ENCODE measurements at regions not wholly inside any gene's neighbourhood (a gene's known extent, or its start where the extent isn't known, plus 50 kb on each side); places are given as distances from the start of the nearest gene placed in this dataset.

DNA sequence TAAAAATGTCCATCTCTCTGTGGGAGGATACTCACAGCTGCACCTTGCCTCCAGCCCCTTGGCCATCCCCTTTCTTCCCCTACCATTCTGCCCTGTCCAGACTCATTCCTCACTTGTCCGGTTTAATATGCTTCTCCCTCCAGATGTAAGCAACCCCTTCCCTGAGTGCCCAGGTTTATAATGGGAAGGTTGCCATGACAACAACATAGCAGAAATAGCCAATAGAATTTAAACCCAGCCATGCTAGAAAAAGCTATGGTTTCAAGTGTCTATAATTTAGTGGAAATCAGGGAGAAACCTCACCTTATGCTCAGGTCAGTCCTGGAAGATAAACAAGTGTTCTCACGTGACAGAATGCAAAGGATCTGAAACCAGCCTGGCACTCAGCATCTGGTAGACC lies 196.0 kb upstream of the FZD8 start:
- Histone ChIP-seq H3K9me2 (ENCODE audit: insufficient read depth) (no peaks in the 10 kb centered on the region), H3K79me2 (ENCODE audit: low read depth) (no peaks in the 10 kb centered on the region), H3K27me3 (ENCODE audit: insufficient read depth, low read depth) (no peaks in the 10 kb centered on the region; the same call in 1 of the 2 replicates), H3K4me2 (no peak overlapping the region), H3K27ac (no peak overlapping the region), H2AFZ (no peak overlapping the region), H3F3A (ENCODE audit: insufficient read depth, low read depth) (no peaks in the 10 kb centered on the region), H4K20me1 (ENCODE audit: insufficient read depth) (no peaks in the 10 kb centered on the region), H3K36me3 (ENCODE audit: low read depth) (no peaks in the 10 kb centered on the region), H3K4me3 (no peak overlapping the region), H3K9me3 (ENCODE audit: insufficient read depth, low read depth) (no peaks in the 10 kb centered on the region), H3K4me1 (replicated peaks; ENCODE audit: insufficient read depth) (no peaks in the 10 kb centered on the region)
- no peak for TF ChIP-seq EZH2 (IDR thresholded peaks at IDR 0.05; ENCODE audit: low read depth)
- TF ChIP-seq, protein P1, sequence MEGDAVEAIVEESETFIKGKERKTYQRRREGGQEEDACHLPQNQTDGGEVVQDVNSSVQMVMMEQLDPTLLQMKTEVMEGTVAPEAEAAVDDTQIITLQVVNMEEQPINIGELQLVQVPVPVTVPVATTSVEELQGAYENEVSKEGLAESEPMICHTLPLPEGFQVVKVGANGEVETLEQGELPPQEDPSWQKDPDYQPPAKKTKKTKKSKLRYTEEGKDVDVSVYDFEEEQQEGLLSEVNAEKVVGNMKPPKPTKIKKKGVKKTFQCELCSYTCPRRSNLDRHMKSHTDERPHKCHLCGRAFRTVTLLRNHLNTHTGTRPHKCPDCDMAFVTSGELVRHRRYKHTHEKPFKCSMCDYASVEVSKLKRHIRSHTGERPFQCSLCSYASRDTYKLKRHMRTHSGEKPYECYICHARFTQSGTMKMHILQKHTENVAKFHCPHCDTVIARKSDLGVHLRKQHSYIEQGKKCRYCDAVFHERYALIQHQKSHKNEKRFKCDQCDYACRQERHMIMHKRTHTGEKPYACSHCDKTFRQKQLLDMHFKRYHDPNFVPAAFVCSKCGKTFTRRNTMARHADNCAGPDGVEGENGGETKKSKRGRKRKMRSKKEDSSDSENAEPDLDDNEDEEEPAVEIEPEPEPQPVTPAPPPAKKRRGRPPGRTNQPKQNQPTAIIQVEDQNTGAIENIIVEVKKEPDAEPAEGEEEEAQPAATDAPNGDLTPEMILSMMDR (conservative IDR thresholded peaks at IDR 0.05), result no peak
- POLR2A ChIA-PET (ENCODE audit: unreplicated experiment), result no interaction called here
- no peak for DNase-seq
- no TSS peak for BruUV-seq (replicated peaks)
- intact Hi-C loops (cut with micrococcal nuclease; ENCODE audit: unreplicated experiment), result no loop called here
- CTCF ChIA-PET, result no interaction called here

DNA sequence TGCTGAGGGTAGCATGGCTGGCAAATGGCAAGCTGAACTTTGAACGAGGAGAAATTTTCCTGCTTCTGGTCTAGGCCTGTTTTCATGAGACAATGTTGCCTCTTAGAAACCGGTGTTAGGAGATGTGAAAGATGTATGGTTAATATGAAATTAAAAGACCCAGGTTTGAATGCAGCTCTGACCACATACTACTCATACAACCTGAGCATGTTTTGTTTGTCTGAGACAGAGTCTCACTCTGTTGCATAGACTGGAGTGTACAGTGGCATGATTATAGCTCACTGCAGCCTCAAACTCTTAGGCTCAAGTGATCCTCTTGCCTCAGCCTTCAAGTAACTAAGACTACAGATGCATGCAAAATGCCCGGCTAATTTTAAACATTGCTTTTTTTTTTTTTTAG lies 193.4 kb upstream of the FZD8 start:
- no peak overlapping the region for H2AFZ ChIP-seq
- no peaks in the 10 kb centered on the region for H3F3A ChIP-seq (ENCODE audit: insufficient read depth, low read depth)
- no peaks in the 10 kb centered on the region for H3K9me3 ChIP-seq (ENCODE audit: insufficient read depth, low read depth)
- intact Hi-C loops (cut with micrococcal nuclease; ENCODE audit: unreplicated experiment), result no loop called here
- H3K27ac ChIP-seq, result no peak overlapping the region
- no TSS peak for BruUV-seq (replicated peaks)
- H3K4me1 ChIP-seq (replicated peaks; ENCODE audit: insufficient read depth), result no peaks in the 10 kb centered on the region
- H3K4me3 ChIP-seq, result no peak overlapping the region
- no peaks in the 10 kb centered on the region for H3K9me2 ChIP-seq (ENCODE audit: insufficient read depth)
- no peaks in the 10 kb centered on the region for H3K79me2 ChIP-seq (ENCODE audit: low read depth)
- no peak overlapping the region for H3K4me2 ChIP-seq
- H3K36me3 ChIP-seq (ENCODE audit: low read depth), result no peaks in the 10 kb centered on the region
- POLR2A ChIA-PET (ENCODE audit: unreplicated experiment), result no interaction called here
- DNase-seq, result no peak
- TF ChIP-seq EZH2 (IDR thresholded peaks at IDR 0.05; ENCODE audit: low read depth), result no peak
- TF ChIP-seq, protein P1 (conservative IDR thresholded peaks at IDR 0.05), result no peak
- CTCF ChIA-PET, result no interaction called here
- no peaks in the 10 kb centered on the region for H4K20me1 ChIP-seq (ENCODE audit: insufficient read depth)
- H3K27me3 ChIP-seq (ENCODE audit: insufficient read depth, low read depth), result no peaks in the 10 kb centered on the region; the same call in 1 of the 2 replicates

DNA sequence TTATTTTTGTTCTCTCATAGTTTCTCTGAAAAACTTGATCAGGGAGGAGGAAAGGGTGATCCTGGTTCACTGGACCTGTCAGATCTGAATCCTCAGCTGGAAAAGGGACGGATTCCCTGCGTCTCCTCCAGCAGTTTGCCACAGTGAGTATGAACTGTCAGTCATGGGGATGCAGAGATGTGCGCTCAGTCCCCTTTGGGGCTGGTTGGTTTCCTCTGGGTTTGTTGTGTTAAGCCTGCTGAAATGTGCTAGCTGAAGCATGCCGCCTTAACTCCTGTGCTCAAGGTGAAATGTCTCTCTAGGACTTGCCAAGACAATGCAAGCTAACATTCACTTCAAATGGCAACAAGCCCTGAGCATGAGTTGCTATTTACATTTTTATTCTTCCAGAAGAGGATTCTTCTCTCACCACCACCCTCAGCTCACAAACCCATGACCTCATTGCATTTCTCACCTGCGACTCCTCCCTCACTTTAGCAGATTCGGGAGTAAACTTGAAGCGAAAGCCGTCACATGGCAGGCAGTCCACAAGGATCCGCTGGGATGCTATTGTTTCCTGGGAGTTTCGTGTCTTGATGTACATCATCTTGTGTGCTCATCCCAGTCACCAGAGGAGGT lies 192.9 kb upstream of the FZD8 start:
- CTCF ChIA-PET, result no interaction called here
- no TSS peak for BruUV-seq (replicated peaks)

More for the DNA sequence above, 192.9 kb upstream of the FZD8 start:
- no peak overlapping the region for H2AFZ ChIP-seq
- H3K4me2 ChIP-seq, result no peak overlapping the region
- no peaks in the 10 kb centered on the region for H3K9me2 ChIP-seq (ENCODE audit: insufficient read depth)
- intact Hi-C loops (cut with micrococcal nuclease; ENCODE audit: unreplicated experiment), result no loop called here
- no peaks in the 10 kb centered on the region for H3K4me1 ChIP-seq (replicated peaks; ENCODE audit: insufficient read depth)
- H3K36me3 ChIP-seq (ENCODE audit: low read depth), result no peaks in the 10 kb centered on the region
- no peaks in the 10 kb centered on the region; the same call in 1 of the 2 replicates for H3K27me3 ChIP-seq (ENCODE audit: insufficient read depth, low read depth)
- no peaks in the 10 kb centered on the region for H3K79me2 ChIP-seq (ENCODE audit: low read depth)
- DNase-seq, result no peak
- no peak overlapping the region for H3K4me3 ChIP-seq
- no peaks in the 10 kb centered on the region for H3K9me3 ChIP-seq (ENCODE audit: insufficient read depth, low read depth)
- POLR2A ChIA-PET (ENCODE audit: unreplicated experiment), result no interaction called here
- no peaks in the 10 kb centered on the region for H4K20me1 ChIP-seq (ENCODE audit: insufficient read depth)
- H3K27ac ChIP-seq, result no peak overlapping the region
- H3F3A ChIP-seq (ENCODE audit: insufficient read depth, low read depth), result no peaks in the 10 kb centered on the region
- TF ChIP-seq, protein P1 (conservative IDR thresholded peaks at IDR 0.05), result no peak
- no peak for TF ChIP-seq EZH2 (IDR thresholded peaks at IDR 0.05; ENCODE audit: low read depth)
